K562 (cell line): ENCODE measurements at regions not wholly inside any gene's neighbourhood (a gene's known extent, or its start where the extent isn't known, plus 50 kb on each side); places are given as distances from the start of the nearest gene placed in this dataset.

Source experiments
- BRCA1 ChIP-seq, 2 experiments: fragments of 450-650 bp in 1 of 2; sonication (generic) in 1 of 2; formaldehyde crosslinking in 1 of 2; IDR thresholded peaks; 2 replicates each; pipeline versions ENCODE4 v1.5.0 to v1.6.1; 2017 to 2020; ENCODE audit warnings: mild to moderate bottlenecking in 1 of 2, missing genetic modification reagents in 1 of 2
- CHD7 ChIP-seq: fragments of 200-600 bp; sonication (generic); IDR thresholded peaks from one replicate; pipeline ENCODE4 v1.6.1; 2012; ENCODE audit warnings: mild to moderate bottlenecking, low read depth, low read length, inconsistent platforms
- MAZ ChIP-seq, 2 experiments: fragments of 450-650 bp in 1 of 2; sonication (generic) in 1 of 2; formaldehyde crosslinking; IDR thresholded peaks in 1 of 2; conservative IDR thresholded peaks in 1 of 2; 2 replicates each; pipeline versions ENCODE4 v1.4.0 to v1.5.0; 2020; ENCODE audit warnings: mild to moderate bottlenecking in 1 of 2, missing genetic modification reagents in 1 of 2
- STAT5B ChIP-seq: fragments of 250-450 bp; sonication (Bioruptor Pico); IDR thresholded peaks from 2 replicates; pipeline ENCODE4 v1.8.0; 2021; ENCODE audit warnings: mild to moderate bottlenecking, inconsistent platforms
- ZNF280B ChIP-seq: fragments of 250-450 bp; sonication (Bioruptor Pico); IDR thresholded peaks from 2 replicates; pipeline ENCODE4 v1.5.1; 2021; ENCODE audit warnings: mild to moderate bottlenecking

- TF ChIP-seq CHD7 = no peak
- TF ChIP-seq BRCA1 (IDR thresholded peaks at IDR 0.05) = no peak
- no peak for TF ChIP-seq BRCA1 (CRISPR knock-in tag; IDR thresholded peaks at IDR 0.05)
- no peak for TF ChIP-seq ZNF280B
- no peak for TF ChIP-seq MAZ (CRISPR knock-in tag; conservative IDR thresholded peaks at IDR 0.05 in 1 of 2, IDR thresholded peaks at IDR 0.05 in 1 of 2)
- TF ChIP-seq STAT5B = no peak
- TF ChIP-seq, all 486 proteins: peak for 0
These were observed 234.0 kb upstream of the MARCKS start (continued) for GRCh38 chr6:113623129-113623528.
